ENCODE measurements at regions not wholly inside any gene's neighbourhood (a gene's known extent, or its start where the extent isn't known, plus 50 kb on each side); places are given as distances from the start of the nearest gene placed in this dataset.
"Not testable (repeated sequence)": the region's sequence is repeated elsewhere in the genome, so short reads cannot be mapped to it uniquely, and the experiment has no call there.

DNA sequence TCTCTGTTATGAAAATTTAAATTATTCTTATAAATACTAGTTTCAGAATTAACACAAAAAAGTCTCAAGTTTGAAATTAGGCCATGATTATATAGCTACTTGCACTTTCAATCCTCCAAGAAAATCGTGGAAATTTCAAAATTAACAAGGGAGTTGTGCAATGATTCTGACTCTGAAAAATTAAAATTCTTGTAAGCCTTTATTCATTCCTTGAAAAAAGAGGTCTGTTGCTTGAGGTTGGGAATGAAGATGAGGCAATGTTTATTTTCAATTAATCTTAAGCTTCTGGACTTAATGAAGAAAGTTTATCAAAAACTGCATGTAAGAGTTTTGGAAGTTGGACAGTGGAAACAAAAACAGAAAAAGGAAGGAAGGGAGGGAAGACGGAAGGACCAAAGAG, 128.2 kb upstream of the FIBIN start:
- TF ChIP-seq, protein P1, sequence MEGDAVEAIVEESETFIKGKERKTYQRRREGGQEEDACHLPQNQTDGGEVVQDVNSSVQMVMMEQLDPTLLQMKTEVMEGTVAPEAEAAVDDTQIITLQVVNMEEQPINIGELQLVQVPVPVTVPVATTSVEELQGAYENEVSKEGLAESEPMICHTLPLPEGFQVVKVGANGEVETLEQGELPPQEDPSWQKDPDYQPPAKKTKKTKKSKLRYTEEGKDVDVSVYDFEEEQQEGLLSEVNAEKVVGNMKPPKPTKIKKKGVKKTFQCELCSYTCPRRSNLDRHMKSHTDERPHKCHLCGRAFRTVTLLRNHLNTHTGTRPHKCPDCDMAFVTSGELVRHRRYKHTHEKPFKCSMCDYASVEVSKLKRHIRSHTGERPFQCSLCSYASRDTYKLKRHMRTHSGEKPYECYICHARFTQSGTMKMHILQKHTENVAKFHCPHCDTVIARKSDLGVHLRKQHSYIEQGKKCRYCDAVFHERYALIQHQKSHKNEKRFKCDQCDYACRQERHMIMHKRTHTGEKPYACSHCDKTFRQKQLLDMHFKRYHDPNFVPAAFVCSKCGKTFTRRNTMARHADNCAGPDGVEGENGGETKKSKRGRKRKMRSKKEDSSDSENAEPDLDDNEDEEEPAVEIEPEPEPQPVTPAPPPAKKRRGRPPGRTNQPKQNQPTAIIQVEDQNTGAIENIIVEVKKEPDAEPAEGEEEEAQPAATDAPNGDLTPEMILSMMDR (IDR thresholded peaks at IDR 0.05) = no peak
- Mint-ChIP-seq H3K4me3 (no peak overlapping the region), H3K9me3 (no peaks in the 10 kb centered on the region; the same call in 1 of the 2 replicates), H3K27ac (no peak overlapping the region), H3K27me3 (ENCODE audit: insufficient read depth) (no peaks in the 10 kb centered on the region), H3K36me3 (ENCODE audit: low read depth) (peaks cover 6% of the 10 kb centered on the region; the same call in 1 of the 2 replicates), H3K4me1 (ENCODE audit: low read depth) (peaks cover 3% of the 10 kb centered on the region)
- no peak for DNase-seq

GRCh38 chr11:26867286-26867685, 126.6 kb upstream of the FIBIN start:
- H3K4me1 Mint-ChIP-seq (ENCODE audit: low read depth) = no peaks in the 10 kb centered on the region
- TF ChIP-seq, protein P1 (IDR thresholded peaks at IDR 0.05) = no peak
- H3K4me3 Mint-ChIP-seq = no peak overlapping the region
- H3K27me3 Mint-ChIP-seq (ENCODE audit: insufficient read depth) = no peaks in the 10 kb centered on the region
- DNase-seq = no peak
- H3K36me3 Mint-ChIP-seq (ENCODE audit: low read depth) = peaks cover 6% of the 10 kb centered on the region; the same call in 1 of the 2 replicates
- no peaks in the 10 kb centered on the region; the same call in 1 of the 2 replicates for H3K9me3 Mint-ChIP-seq
- H3K27ac Mint-ChIP-seq = no peak overlapping the region

DNA sequence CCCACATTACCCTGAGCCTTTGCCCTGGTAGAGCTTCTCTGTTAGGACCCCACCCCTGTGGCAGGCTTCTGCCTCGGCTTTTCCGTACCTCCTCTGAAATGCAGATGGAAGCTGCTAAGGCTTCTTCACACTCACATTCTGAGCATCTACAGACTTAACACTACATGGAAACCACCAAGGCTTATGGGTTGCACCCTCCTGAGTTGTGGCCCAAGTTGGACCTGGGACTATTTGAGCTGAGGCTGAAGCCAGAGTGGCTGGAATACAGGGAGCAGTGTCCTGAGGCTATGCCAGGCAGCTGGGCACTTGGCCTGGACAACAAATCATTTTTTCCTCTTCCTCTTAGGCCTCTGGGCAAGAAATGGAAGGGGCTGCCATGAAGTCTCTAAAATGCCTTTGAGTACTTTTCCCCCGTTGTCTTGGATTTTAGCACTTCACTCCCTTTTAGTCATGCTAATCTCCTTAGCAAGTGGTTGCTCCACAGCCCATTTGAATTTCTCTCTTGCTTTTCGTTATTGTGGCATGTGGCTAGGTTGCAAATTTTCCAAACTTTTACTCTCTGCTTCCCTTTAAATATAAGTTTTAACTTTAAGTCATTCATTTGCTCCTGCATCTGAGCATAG, 114.8 kb upstream of the FIBIN start:
- Mint-ChIP-seq H3K36me3 (ENCODE audit: low read depth) (peaks cover 26% of the 10 kb centered on the region), H3K27me3 (ENCODE audit: insufficient read depth) (no peaks in the 10 kb centered on the region; the same call in 1 of the 2 replicates), H3K27ac (no peak overlapping the region), H3K4me1 (ENCODE audit: low read depth) (no peaks in the 10 kb centered on the region), H3K9me3 (peaks cover 27% of the 10 kb centered on the region), H3K4me3 (no peak overlapping the region)
- no peak for DNase-seq
- TF ChIP-seq, protein P1 (IDR thresholded peaks at IDR 0.05) = no peak

GRCh38 chr11:26882363-26882880, 111.5 kb upstream of the FIBIN start:
- H3K4me1 Mint-ChIP-seq (ENCODE audit: low read depth); H3K27ac Mint-ChIP-seq; DNase-seq; H3K27me3 Mint-ChIP-seq (ENCODE audit: insufficient read depth); H3K4me3 Mint-ChIP-seq: not testable (repeated sequence)
- Mint-ChIP-seq H3K9me3 (peaks cover 19% of the 10 kb centered on the region), H3K36me3 (ENCODE audit: low read depth) (peaks cover 17% of the 10 kb centered on the region)

- no peaks in the 10 kb centered on the region for H3K36me3 Mint-ChIP-seq (ENCODE audit: low read depth)
- no peaks in the 10 kb centered on the region; the same call in 1 of the 2 replicates for H3K27me3 Mint-ChIP-seq (ENCODE audit: insufficient read depth)
- DNase-seq = no peak
- H3K4me3 Mint-ChIP-seq = peak overlapping the region; percentile 6; the same call in 1 of the 2 replicates
- TF ChIP-seq, protein P1 (IDR thresholded peaks at IDR 0.05) = no peak
- no peaks in the 10 kb centered on the region for H3K9me3 Mint-ChIP-seq
- peaks cover 28% of the 10 kb centered on the region for H3K4me1 Mint-ChIP-seq (ENCODE audit: low read depth)
- no peak overlapping the region for H3K27ac Mint-ChIP-seq
These were observed 102.4 kb upstream of the FIBIN start for GRCh38 chr11:26891501-26891900.

- H3K27me3 Mint-ChIP-seq (ENCODE audit: insufficient read depth) = no peaks in the 10 kb centered on the region
- H3K27ac Mint-ChIP-seq = no peak overlapping the region
- H3K4me3 Mint-ChIP-seq = no peak overlapping the region
- peak; percentile 39 for DNase-seq
- H3K36me3 Mint-ChIP-seq (ENCODE audit: low read depth) = no peaks in the 10 kb centered on the region
- H3K9me3 Mint-ChIP-seq = no peaks in the 10 kb centered on the region
- TF ChIP-seq, protein P1 (IDR thresholded peaks at IDR 0.05) = no peak
- peaks cover 30% of the 10 kb centered on the region for H3K4me1 Mint-ChIP-seq (ENCODE audit: low read depth)
These were observed 97.2 kb upstream of the FIBIN start for GRCh38 chr11:26896719-26897118.
